ENCODE measurements at regions not wholly inside any gene's neighbourhood (a gene's known extent, or its start where the extent isn't known, plus 50 kb on each side); places are given as distances from the start of the nearest gene placed in this dataset.

DNA sequence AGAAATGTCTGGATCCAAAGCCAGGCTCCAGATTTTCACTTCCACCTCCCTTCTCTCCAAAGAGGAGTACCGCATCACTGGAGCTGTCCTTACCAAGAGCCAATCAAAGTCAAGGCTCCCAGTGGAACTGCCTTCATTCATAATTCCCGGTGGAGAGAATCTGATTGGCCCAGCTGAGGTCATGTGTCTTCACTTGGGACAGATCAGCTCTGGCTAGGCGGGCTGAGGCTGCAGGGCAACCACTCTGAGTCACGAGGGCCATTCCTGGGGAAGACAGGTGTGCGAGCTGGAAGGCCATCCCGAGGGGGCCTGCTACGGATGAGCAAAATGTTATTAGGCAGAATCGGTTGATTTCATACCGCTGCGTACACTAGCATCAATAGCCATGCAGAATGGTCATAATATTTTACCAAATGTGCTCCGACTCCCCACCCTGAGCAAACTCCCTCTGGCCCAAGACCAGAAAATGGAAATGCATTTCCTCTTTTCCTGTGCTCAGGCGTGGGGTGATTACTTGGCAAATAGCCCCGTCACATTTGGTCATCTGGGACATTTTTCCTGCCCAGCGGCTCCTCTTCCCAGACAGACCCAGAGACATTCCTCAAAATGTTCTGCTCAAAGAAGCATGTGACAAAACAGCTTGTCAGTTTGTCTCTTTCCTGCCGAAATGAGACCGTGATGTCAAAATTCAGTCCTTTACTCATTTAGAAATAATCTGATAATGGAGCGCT is 111.1 kb downstream of the AIPL1 start:
- H3K4me1 ChIP-seq (ENCODE audit: control insufficient read depth, low read depth, low read length) = no peaks in the 10 kb centered on the region
- no peaks in the 10 kb centered on the region for H3K36me3 ChIP-seq (ENCODE audit: control insufficient read depth, low read depth, low read length)
- H3K4me3 ChIP-seq (ENCODE audit: low read length) = no peak overlapping the region
- no peaks in the 10 kb centered on the region for H3K27me3 ChIP-seq (ENCODE audit: control insufficient read depth, insufficient read depth, low read length)
- no peak overlapping the region for H3K27ac ChIP-seq (ENCODE audit: low read length)
- H3K9me3 ChIP-seq (ENCODE audit: control insufficient read depth, low read depth, low read length) = no peaks in the 10 kb centered on the region
- H3K9ac ChIP-seq (ENCODE audit: low read length) = no peak overlapping the region

DNA sequence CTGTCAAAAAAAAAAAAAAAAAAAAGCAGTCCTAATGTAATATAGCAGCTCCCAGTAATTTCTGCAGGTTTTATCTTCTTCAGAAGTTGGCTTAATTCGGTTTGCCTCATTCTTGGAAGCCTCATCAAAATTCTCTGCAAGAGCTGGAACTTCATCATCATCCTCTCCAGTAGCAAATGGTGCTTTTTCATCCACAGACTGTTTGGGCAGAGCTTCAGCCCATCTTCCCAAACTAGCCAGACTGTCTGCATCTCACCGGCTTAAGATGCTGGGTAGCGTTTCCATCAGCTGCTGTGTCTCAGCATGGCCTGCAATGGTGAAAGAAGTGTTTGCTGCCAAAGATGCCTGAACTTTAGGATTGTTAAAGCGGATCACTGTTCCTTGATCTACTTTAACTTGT is 112.6 kb downstream of the AIPL1 start:
- Histone ChIP-seq H3K9me3 (ENCODE audit: control insufficient read depth, low read depth, low read length) (no peaks in the 10 kb centered on the region), H3K4me3 (ENCODE audit: low read length) (no peak overlapping the region), H3K9ac (ENCODE audit: low read length) (no peak overlapping the region), H3K27me3 (ENCODE audit: control insufficient read depth, insufficient read depth, low read length) (no peaks in the 10 kb centered on the region), H3K36me3 (ENCODE audit: control insufficient read depth, low read depth, low read length) (no peaks in the 10 kb centered on the region), H3K27ac (ENCODE audit: low read length) (no peak overlapping the region), H3K4me1 (ENCODE audit: control insufficient read depth, low read depth, low read length) (no peaks in the 10 kb centered on the region)

- Histone ChIP-seq H3K27me3 (ENCODE audit: control insufficient read depth, insufficient read depth, low read length) (no peaks in the 10 kb centered on the region), H3K9ac (ENCODE audit: low read length) (no peak overlapping the region), H3K4me1 (ENCODE audit: control insufficient read depth, low read depth, low read length) (no peaks in the 10 kb centered on the region), H3K36me3 (ENCODE audit: control insufficient read depth, low read depth, low read length) (no peaks in the 10 kb centered on the region), H3K4me3 (ENCODE audit: low read length) (no peak overlapping the region), H3K27ac (ENCODE audit: low read length) (no peak overlapping the region), H3K9me3 (ENCODE audit: control insufficient read depth, low read depth, low read length) (no peaks in the 10 kb centered on the region)
These were observed 120.6 kb downstream of the AIPL1 start for GRCh38 chr17:6314311-6314710.

GRCh38 chr17:6313835-6314234 is 121.1 kb downstream of the AIPL1 start:
- no peaks in the 10 kb centered on the region for H3K36me3 ChIP-seq (ENCODE audit: control insufficient read depth, low read depth, low read length)
- H3K4me3 ChIP-seq (ENCODE audit: low read length) = no peak overlapping the region
- no peak overlapping the region for H3K9ac ChIP-seq (ENCODE audit: low read length)
- no peaks in the 10 kb centered on the region for H3K9me3 ChIP-seq (ENCODE audit: control insufficient read depth, low read depth, low read length)
- no peak overlapping the region for H3K27ac ChIP-seq (ENCODE audit: low read length)
- no peaks in the 10 kb centered on the region for H3K27me3 ChIP-seq (ENCODE audit: control insufficient read depth, insufficient read depth, low read length)
- no peaks in the 10 kb centered on the region for H3K4me1 ChIP-seq (ENCODE audit: control insufficient read depth, low read depth, low read length)

DNA sequence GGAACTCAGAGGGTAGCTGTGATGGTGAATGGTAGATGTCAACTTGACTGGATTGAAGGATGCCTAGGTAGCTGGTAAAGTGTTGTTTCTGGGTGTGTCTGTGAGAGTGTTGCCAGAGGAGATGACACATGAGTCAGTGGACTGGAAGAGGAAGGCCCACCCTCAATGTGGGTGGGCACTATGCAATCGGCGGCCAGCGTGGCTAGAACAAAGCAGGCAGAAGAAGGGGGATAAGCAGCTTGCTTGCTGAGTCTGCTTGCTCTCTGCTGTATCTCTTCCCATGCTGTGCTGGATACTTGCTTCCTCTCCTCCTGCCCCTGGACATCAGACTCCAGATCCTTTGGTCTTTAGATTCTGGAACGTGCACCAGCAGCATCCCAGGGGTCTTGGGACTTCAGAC is 128.1 kb downstream of the AIPL1 start:
- H3K4me1 ChIP-seq (ENCODE audit: control insufficient read depth, low read depth, low read length) = no peaks in the 10 kb centered on the region

DNA sequence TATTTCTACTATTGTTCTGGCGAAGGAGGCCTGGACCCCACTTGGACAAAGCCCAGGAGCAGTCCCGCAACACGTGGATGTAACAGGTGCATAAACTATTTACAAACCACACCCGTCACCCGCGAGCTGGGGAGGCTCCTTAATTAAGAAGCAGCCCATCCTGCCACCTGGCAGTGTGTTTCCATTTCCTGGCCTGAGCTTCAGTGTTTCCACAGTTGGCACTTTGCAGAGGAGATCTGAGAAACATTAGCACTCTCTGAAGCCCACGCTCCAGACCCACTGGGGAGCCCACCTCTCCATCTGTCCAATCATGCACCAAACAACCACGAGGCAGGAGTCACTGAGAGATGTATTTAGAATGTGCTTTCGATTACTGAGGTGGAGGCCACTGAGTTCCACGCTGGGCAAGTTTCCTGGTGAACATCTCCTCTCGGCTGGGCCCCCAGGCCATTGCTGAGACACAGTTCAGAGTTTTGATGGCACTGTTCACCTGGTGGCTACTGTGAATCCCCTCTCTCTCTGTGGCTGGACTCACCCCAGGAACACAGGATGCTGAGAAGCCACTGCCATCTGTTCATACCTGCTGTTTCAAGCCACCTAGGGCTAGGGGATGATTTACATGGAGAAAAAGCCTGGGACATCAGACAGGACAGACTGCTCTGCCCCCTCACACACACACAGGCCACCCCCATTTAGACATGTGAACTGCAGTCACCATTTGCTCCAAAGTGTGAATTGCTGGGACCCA is 129.1 kb downstream of the AIPL1 start:
- Histone ChIP-seq H3K4me3 (ENCODE audit: low read length) (no peak overlapping the region), H3K4me1 (ENCODE audit: control insufficient read depth, low read depth, low read length) (no peaks in the 10 kb centered on the region), H3K9me3 (ENCODE audit: control insufficient read depth, low read depth, low read length) (no peaks in the 10 kb centered on the region), H3K9ac (ENCODE audit: low read length) (no peak overlapping the region), H3K36me3 (ENCODE audit: control insufficient read depth, low read depth, low read length) (no peaks in the 10 kb centered on the region), H3K27ac (ENCODE audit: low read length) (no peak overlapping the region), H3K27me3 (ENCODE audit: control insufficient read depth, insufficient read depth, low read length) (no peaks in the 10 kb centered on the region)

More for the DNA sequence above, 128.1 kb downstream of the AIPL1 start:
- Histone ChIP-seq H3K9ac (ENCODE audit: low read length) (no peak overlapping the region), H3K4me3 (ENCODE audit: low read length) (no peak overlapping the region), H3K36me3 (ENCODE audit: control insufficient read depth, low read depth, low read length) (no peaks in the 10 kb centered on the region), H3K27me3 (ENCODE audit: control insufficient read depth, insufficient read depth, low read length) (no peaks in the 10 kb centered on the region), H3K27ac (ENCODE audit: low read length) (no peak overlapping the region), H3K9me3 (ENCODE audit: control insufficient read depth, low read depth, low read length) (no peaks in the 10 kb centered on the region)

DNA sequence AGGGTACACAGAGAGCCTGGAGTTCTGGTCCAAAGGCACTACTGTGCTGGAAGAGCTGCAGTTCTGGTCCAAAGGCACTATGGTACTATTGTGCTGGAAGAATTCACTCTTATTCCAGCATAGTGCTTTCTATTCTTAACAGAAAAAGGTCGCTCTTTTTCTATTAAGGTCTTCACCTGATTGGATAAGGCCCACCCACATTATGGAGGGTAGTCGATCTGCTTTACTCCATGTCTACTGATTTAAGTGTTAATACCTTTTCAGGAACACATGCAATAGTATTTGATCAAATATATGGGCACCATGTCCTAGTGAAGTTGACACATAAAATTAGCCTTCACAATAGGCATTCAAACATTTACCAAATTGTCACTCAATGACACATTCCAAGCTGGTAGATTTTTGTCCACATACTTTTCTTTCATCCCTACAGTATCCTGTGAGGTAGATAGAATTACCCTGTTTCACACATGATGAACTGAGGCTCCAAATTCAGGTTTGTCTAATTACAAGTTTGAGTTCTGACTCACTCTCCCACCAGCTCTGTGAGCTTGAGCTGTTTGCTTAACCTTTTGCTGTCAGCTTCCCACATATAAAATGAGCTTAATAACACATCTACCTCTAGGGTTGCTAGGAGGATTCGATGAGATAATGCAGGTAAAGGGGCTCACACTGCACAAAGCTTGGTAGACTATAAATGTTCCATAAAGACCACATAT is 129.9 kb downstream of the AIPL1 start:
- no peaks in the 10 kb centered on the region for H3K9me3 ChIP-seq (ENCODE audit: control insufficient read depth, low read depth, low read length)
- H3K27ac ChIP-seq (ENCODE audit: low read length) = no peak overlapping the region
- no peak overlapping the region for H3K4me3 ChIP-seq (ENCODE audit: low read length)
- no peaks in the 10 kb centered on the region for H3K36me3 ChIP-seq (ENCODE audit: control insufficient read depth, low read depth, low read length)
- H3K27me3 ChIP-seq (ENCODE audit: control insufficient read depth, insufficient read depth, low read length) = no peaks in the 10 kb centered on the region
- H3K9ac ChIP-seq (ENCODE audit: low read length) = no peak overlapping the region
- no peaks in the 10 kb centered on the region for H3K4me1 ChIP-seq (ENCODE audit: control insufficient read depth, low read depth, low read length)

DNA sequence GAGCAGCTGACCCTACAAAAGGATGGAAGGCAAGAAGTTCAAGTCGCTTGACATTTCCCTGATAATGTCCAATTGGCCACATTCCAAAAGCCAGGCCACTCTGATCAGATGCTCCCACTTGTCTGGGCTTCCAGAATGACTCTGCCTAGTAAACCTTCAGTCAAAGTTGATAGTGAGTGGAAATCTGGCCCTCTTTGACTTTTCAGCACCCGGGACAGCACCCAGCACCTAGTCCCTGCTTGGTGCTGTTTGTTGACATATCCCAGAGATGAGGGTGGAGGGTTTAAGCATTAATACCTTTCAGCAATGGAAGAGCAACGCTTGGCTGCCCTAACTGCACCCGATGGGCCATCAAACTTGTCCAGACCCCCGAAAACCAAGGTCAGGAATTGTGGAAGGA is 131.3 kb downstream of the AIPL1 start:
- H3K9ac ChIP-seq (ENCODE audit: low read length) = no peak overlapping the region
- no peaks in the 10 kb centered on the region for H3K9me3 ChIP-seq (ENCODE audit: control insufficient read depth, low read depth, low read length)

GRCh38 chr17:6299275-6299674 is 135.6 kb downstream of the AIPL1 start:
- H3K27ac ChIP-seq (ENCODE audit: low read length) = no peak overlapping the region
- no peak overlapping the region for H3K4me3 ChIP-seq (ENCODE audit: low read length)
- no peaks in the 10 kb centered on the region for H3K4me1 ChIP-seq (ENCODE audit: control insufficient read depth, low read depth, low read length)
- no peak overlapping the region for H3K9ac ChIP-seq (ENCODE audit: low read length)
- no peaks in the 10 kb centered on the region for H3K36me3 ChIP-seq (ENCODE audit: control insufficient read depth, low read depth, low read length)
- H3K9me3 ChIP-seq (ENCODE audit: control insufficient read depth, low read depth, low read length) = no peaks in the 10 kb centered on the region
- no peaks in the 10 kb centered on the region for H3K27me3 ChIP-seq (ENCODE audit: control insufficient read depth, insufficient read depth, low read length)

More for the DNA sequence above, 131.3 kb downstream of the AIPL1 start:
- Histone ChIP-seq H3K27ac (ENCODE audit: low read length) (no peak overlapping the region), H3K27me3 (ENCODE audit: control insufficient read depth, insufficient read depth, low read length) (no peaks in the 10 kb centered on the region), H3K36me3 (ENCODE audit: control insufficient read depth, low read depth, low read length) (no peaks in the 10 kb centered on the region), H3K4me3 (ENCODE audit: low read length) (no peak overlapping the region), H3K4me1 (ENCODE audit: control insufficient read depth, low read depth, low read length) (no peaks in the 10 kb centered on the region)

- Histone ChIP-seq H3K27me3 (ENCODE audit: control insufficient read depth, insufficient read depth, low read length) (no peaks in the 10 kb centered on the region), H3K9me3 (ENCODE audit: control insufficient read depth, low read depth, low read length) (no peaks in the 10 kb centered on the region), H3K36me3 (ENCODE audit: control insufficient read depth, low read depth, low read length) (no peaks in the 10 kb centered on the region), H3K4me1 (ENCODE audit: control insufficient read depth, low read depth, low read length) (no peaks in the 10 kb centered on the region), H3K27ac (ENCODE audit: low read length) (no peak overlapping the region), H3K9ac (ENCODE audit: low read length) (no peak overlapping the region), H3K4me3 (ENCODE audit: low read length) (no peak overlapping the region)
These were observed 137.0 kb downstream of the AIPL1 start for GRCh38 chr17:6297960-6298359.

DNA sequence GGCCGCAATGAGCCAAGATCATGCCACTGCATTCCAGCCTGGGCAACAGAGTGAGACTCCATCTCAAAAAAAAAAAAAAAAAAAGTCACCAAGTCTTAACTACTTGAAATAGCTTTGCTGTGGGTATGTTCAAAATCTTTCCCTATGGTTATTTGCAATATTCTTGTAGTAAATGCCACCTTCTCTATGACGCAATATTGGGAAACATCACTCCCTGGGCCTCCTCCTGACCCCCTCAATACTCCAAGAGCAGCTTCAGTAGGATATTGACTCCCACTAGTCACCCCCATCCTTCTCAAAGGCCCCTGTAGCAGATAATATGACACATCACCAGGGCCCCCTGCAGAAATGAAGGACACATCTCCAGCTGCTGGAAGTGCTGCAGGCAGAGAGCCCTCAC is 137.8 kb downstream of the AIPL1 start:
- H3K9ac ChIP-seq (ENCODE audit: low read length) = no peak overlapping the region

More for the DNA sequence above, 137.8 kb downstream of the AIPL1 start:
- no peak overlapping the region for H3K4me3 ChIP-seq (ENCODE audit: low read length)
- H3K27ac ChIP-seq (ENCODE audit: low read length) = no peak overlapping the region
- H3K36me3 ChIP-seq (ENCODE audit: control insufficient read depth, low read depth, low read length) = no peaks in the 10 kb centered on the region
- H3K27me3 ChIP-seq (ENCODE audit: control insufficient read depth, insufficient read depth, low read length) = no peaks in the 10 kb centered on the region
- no peaks in the 10 kb centered on the region for H3K9me3 ChIP-seq (ENCODE audit: control insufficient read depth, low read depth, low read length)
- no peaks in the 10 kb centered on the region for H3K4me1 ChIP-seq (ENCODE audit: control insufficient read depth, low read depth, low read length)

Measured in iPS-18a (cell line).